ENCODE measurements at regions not wholly inside any gene's neighbourhood (a gene's known extent, or its start where the extent isn't known, plus 50 kb on each side); places are given as distances from the start of the nearest gene placed in this dataset.

GRCh38 chr20:5432030-5432429 is 115.3 kb upstream of the PROKR2 start:
- FAIRE-seq (no peak), DNase-seq (ENCODE audit: low read depth) (no peak)
- Histone ChIP-seq H3K36me3 (ENCODE audit: control insufficient read depth, insufficient read depth, low read length) (no peaks in the 10 kb centered on the region), H3K27me3 (ENCODE audit: control insufficient read depth, insufficient read depth, low read length) (no peaks in the 10 kb centered on the region), H3K4me3 (ENCODE audit: low read depth, low read length) (no peak overlapping the region)
- TF ChIP-seq, protein P1, sequence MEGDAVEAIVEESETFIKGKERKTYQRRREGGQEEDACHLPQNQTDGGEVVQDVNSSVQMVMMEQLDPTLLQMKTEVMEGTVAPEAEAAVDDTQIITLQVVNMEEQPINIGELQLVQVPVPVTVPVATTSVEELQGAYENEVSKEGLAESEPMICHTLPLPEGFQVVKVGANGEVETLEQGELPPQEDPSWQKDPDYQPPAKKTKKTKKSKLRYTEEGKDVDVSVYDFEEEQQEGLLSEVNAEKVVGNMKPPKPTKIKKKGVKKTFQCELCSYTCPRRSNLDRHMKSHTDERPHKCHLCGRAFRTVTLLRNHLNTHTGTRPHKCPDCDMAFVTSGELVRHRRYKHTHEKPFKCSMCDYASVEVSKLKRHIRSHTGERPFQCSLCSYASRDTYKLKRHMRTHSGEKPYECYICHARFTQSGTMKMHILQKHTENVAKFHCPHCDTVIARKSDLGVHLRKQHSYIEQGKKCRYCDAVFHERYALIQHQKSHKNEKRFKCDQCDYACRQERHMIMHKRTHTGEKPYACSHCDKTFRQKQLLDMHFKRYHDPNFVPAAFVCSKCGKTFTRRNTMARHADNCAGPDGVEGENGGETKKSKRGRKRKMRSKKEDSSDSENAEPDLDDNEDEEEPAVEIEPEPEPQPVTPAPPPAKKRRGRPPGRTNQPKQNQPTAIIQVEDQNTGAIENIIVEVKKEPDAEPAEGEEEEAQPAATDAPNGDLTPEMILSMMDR (IDR thresholded peaks at IDR 0.05; ENCODE audit: insufficient read depth, low read length, severe bottlenecking): no peak

- FAIRE-seq: no peak
Observed at GRCh38 chr20:5430670-5431069, 113.9 kb upstream of the PROKR2 start.

DNA sequence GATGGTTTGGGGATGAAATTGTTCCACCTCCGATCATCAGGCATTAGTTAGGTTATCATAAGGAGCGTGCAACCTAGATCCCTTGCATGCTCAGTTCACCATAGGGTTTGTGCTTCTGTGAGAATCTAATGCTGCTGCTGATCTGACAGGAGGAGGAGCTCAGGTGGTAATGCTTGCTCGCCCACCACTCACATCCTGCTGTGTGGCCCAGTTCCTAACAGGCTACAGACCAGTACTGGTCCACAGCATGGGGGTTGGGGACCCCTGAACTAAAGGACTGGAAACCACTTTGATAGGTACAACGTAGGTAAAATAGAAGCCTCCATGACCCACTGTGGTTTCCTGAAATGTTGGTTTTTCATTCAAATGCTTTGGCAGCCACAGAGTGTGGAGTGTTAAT is 109.3 kb upstream of the PROKR2 start:
- Histone ChIP-seq H3K36me3 (ENCODE audit: control insufficient read depth, insufficient read depth, low read length) (no peaks in the 10 kb centered on the region), H3K27me3 (ENCODE audit: control insufficient read depth, insufficient read depth, low read length) (no peaks in the 10 kb centered on the region), H3K4me3 (ENCODE audit: low read depth, low read length) (no peak overlapping the region)
- TF ChIP-seq, protein P1 (IDR thresholded peaks at IDR 0.05; ENCODE audit: insufficient read depth, low read length, severe bottlenecking): no peak
- FAIRE-seq (no peak), DNase-seq (ENCODE audit: low read depth) (no peak)

More at GRCh38 chr20:5430670-5431069, 113.9 kb upstream of the PROKR2 start:
- TF ChIP-seq, protein P1 (IDR thresholded peaks at IDR 0.05; ENCODE audit: insufficient read depth, low read length, severe bottlenecking): no peak
- no peaks in the 10 kb centered on the region for H3K27me3 ChIP-seq (ENCODE audit: control insufficient read depth, insufficient read depth, low read length)
- no peaks in the 10 kb centered on the region for H3K36me3 ChIP-seq (ENCODE audit: control insufficient read depth, insufficient read depth, low read length)
- H3K4me3 ChIP-seq (ENCODE audit: low read depth, low read length): no peak overlapping the region
- DNase-seq (ENCODE audit: low read depth): no peak

DNA sequence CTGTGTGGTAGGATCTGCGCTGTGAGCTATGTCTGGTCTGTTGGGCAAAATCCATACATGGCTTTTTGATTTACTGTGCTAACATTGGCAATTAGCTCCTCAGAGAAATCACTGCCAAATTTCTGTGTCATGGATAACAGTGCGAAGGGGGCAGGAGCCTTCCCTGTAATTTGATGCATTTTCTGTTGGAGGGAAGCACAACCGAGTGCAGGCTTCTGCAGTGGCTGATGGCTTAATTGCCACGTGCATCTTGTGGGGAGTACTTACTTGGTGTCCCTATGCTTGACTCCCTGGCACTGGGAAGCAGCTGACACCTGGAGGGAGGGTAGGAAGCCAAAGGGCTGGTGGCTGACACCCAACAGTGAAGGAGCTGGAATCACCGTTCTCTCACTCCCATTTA is 99.3 kb upstream of the PROKR2 start:
- Histone ChIP-seq H3K36me3 (ENCODE audit: control insufficient read depth, insufficient read depth, low read length) (no peaks in the 10 kb centered on the region), H3K27me3 (ENCODE audit: control insufficient read depth, insufficient read depth, low read length) (no peaks in the 10 kb centered on the region), H3K4me3 (ENCODE audit: low read depth, low read length) (no peak overlapping the region)
- TF ChIP-seq, protein P1 (IDR thresholded peaks at IDR 0.05; ENCODE audit: insufficient read depth, low read length, severe bottlenecking): no peak
- no peak for FAIRE-seq
- DNase-seq (ENCODE audit: low read depth): no peak

- Histone ChIP-seq H3K27me3 (ENCODE audit: control insufficient read depth, insufficient read depth, low read length) (no peaks in the 10 kb centered on the region), H3K36me3 (ENCODE audit: control insufficient read depth, insufficient read depth, low read length) (no peaks in the 10 kb centered on the region), H3K4me3 (ENCODE audit: low read depth, low read length) (no peak overlapping the region)
- DNase-seq (ENCODE audit: low read depth) (no peak), FAIRE-seq (no peak)
- TF ChIP-seq, protein P1 (IDR thresholded peaks at IDR 0.05; ENCODE audit: insufficient read depth, low read length, severe bottlenecking): no peak
Observed at GRCh38 chr20:5413394-5413793, 96.6 kb upstream of the PROKR2 start.

GRCh38 chr20:5410470-5410869 is 93.7 kb upstream of the PROKR2 start:
- Histone ChIP-seq H3K27me3 (ENCODE audit: control insufficient read depth, insufficient read depth, low read length) (no peaks in the 10 kb centered on the region), H3K36me3 (ENCODE audit: control insufficient read depth, insufficient read depth, low read length) (no peaks in the 10 kb centered on the region), H3K4me3 (ENCODE audit: low read depth, low read length) (no peak overlapping the region)
- TF ChIP-seq, protein P1 (IDR thresholded peaks at IDR 0.05; ENCODE audit: insufficient read depth, low read length, severe bottlenecking): no peak
- DNase-seq (ENCODE audit: low read depth): no peak
- FAIRE-seq: no peak

Measured in bronchial epithelial cell (primary cell).